Chondrocyte (in vitro differentiated cells): ENCODE measurements at regions not wholly inside any gene's neighbourhood (a gene's known extent, or its start where the extent isn't known, plus 50 kb on each side); places are given as distances from the start of the nearest gene placed in this dataset.

Experiments
- DNase-seq: peaks from one replicate; pipeline ENCODE4 v3.0.0; 2021; ENCODE audit warnings: mixed read lengths, low spot score
- H3K27ac Mint-ChIP-seq: one replicate; pipeline ENCODE4 v1.8.0; 2021; ENCODE audit warnings: mild to moderate bottlenecking, moderate library complexity, mixed read lengths; ENCODE audit not compliant: unreplicated experiment
- H3K27me3 Mint-ChIP-seq: 2 replicates; pipeline ENCODE4 v1.8.0; 2021; ENCODE audit warnings: low read depth, mixed read lengths
- H3K36me3 Mint-ChIP-seq: 2 replicates; pipeline ENCODE4 v1.8.0; 2021; ENCODE audit warnings: low read depth, mixed read lengths
- H3K4me1 Mint-ChIP-seq: 2 replicates; pipeline ENCODE4 v1.8.0; 2021; ENCODE audit warnings: low read depth, mild to moderate bottlenecking, mixed read lengths
- H3K4me3 Mint-ChIP-seq: one replicate; pipeline ENCODE4 v1.8.0; 2021; ENCODE audit warnings: mild to moderate bottlenecking, moderate library complexity, mixed read lengths; ENCODE audit not compliant: unreplicated experiment
- H3K9me3 Mint-ChIP-seq: 2 replicates; pipeline ENCODE4 v1.8.0; 2021; ENCODE audit warnings: low read depth, mixed read lengths
- CTCF ChIP-seq: fragments of 200-600 bp; sonication (generic); IDR thresholded peaks from 2 replicates; pipeline ENCODE4 v1.5.0; 2021; ENCODE audit warnings: antibody characterized with exemption, mild to moderate bottlenecking, moderate library complexity

GRCh38 chr9:13994240-13994639 lies 319.7 kb downstream of the NFIB start:
- Mint-ChIP-seq H3K36me3 (peaks cover 7% of the 10 kb centered on the region), H3K9me3 (peaks cover 5% of the 10 kb centered on the region), H3K4me3 (no peak overlapping the region), H3K27me3 (no peaks in the 10 kb centered on the region), H3K4me1 (peaks cover 14% of the 10 kb centered on the region), H3K27ac (no peak overlapping the region)
- no peak for TF ChIP-seq CTCF
- no peak for DNase-seq

GRCh38 chr9:13993632-13994185 lies 320.2 kb downstream of the NFIB start:
- H3K27me3 Mint-ChIP-seq, result no peaks in the 10 kb centered on the region
- no peak for DNase-seq
- peaks cover 2% of the 10 kb centered on the region for H3K9me3 Mint-ChIP-seq
- no peak for TF ChIP-seq CTCF
- H3K27ac Mint-ChIP-seq, result no peak overlapping the region
- no peak overlapping the region for H3K4me3 Mint-ChIP-seq
- H3K36me3 Mint-ChIP-seq, result peaks cover 5% of the 10 kb centered on the region
- H3K4me1 Mint-ChIP-seq, result peaks cover 14% of the 10 kb centered on the region

GRCh38 chr9:13992138-13993088 lies 321.5 kb downstream of the NFIB start:
- Mint-ChIP-seq H3K9me3 (peaks cover 5% of the 10 kb centered on the region), H3K27ac (no peak overlapping the region), H3K4me3 (no peak overlapping the region), H3K27me3 (no peaks in the 10 kb centered on the region), H3K4me1 (peaks cover 14% of the 10 kb centered on the region), H3K36me3 (peaks cover 5% of the 10 kb centered on the region)
- TF ChIP-seq CTCF, result no peak
- DNase-seq, result no peak

DNA sequence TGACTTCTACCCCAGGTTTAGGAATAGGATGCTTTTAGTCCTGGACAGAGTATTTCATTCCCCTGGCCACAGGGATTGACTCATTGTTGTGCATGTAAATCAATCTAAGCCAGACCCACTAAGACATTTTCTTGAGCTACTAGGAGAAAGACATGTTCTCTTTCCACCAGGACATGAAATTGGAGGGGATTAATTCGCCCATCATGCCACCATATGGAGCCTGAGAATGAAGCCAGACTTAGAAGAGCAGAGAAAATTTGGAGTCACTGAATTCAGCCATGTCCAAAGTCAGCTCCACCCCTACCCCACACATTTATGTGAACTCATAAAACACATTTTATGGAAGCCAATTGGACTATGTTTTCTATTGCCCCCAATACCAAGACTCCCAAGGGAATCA lies 322.5 kb downstream of the NFIB start:
- Mint-ChIP-seq H3K27me3 (no peaks in the 10 kb centered on the region), H3K36me3 (peaks cover 3% of the 10 kb centered on the region), H3K9me3 (peaks cover 7% of the 10 kb centered on the region), H3K27ac (no peak overlapping the region), H3K4me1 (peaks cover 14% of the 10 kb centered on the region), H3K4me3 (no peak overlapping the region)
- TF ChIP-seq CTCF, result no peak
- DNase-seq, result no peak

DNA sequence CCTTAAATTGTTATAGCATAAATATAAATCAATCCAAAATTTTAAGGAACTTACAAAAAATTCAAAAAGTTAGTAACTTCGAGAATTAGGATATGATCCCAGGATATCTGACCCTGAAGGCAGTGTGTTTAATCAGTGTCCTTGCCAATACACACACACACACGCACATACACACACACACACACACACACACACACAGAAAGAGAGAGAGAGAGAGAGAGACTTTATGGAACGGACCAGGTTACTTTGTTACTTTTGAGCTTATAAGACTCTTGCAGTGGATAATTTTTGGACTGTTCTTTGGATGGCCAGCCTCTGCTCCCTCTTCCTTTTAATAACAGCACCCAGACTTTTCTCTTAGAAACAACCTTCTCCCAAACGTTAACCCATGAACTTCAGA lies 322.9 kb downstream of the NFIB start:
- no peaks in the 10 kb centered on the region for H3K27me3 Mint-ChIP-seq
- TF ChIP-seq CTCF, result no peak
- H3K4me1 Mint-ChIP-seq, result peaks cover 14% of the 10 kb centered on the region
- H3K4me3 Mint-ChIP-seq, result no peak overlapping the region
- H3K9me3 Mint-ChIP-seq, result peaks cover 7% of the 10 kb centered on the region
- peaks cover 1% of the 10 kb centered on the region for H3K36me3 Mint-ChIP-seq
- no peak overlapping the region for H3K27ac Mint-ChIP-seq
- DNase-seq, result no peak
